Small intestine (tissue), 7 donors: ENCODE measurements at regions not wholly inside any gene's neighbourhood (a gene's known extent, or its start where the extent isn't known, plus 50 kb on each side); places are given as distances from the start of the nearest gene placed in this dataset.
A peak's percentile ranks its signal among the peaks of the same experiment; 100 is the strongest.

ENCODE experiments used
- DNase-seq, 2 donors: peaks; one replicate each; pipeline versions ENCODE4 v3.0.0 to v3.0.0-alpha.2; 2013
- FAIRE-seq: peaks from 2 replicates; lab custom pipeline; 2012; peaks lifted over from hg19 to GRCh38; lab: Jason Lieb, UNC
- H3K27ac ChIP-seq, 3 donors: one replicate each; pipeline ENCODE4 v1.5.1; 2013; ENCODE audit warnings: low read length in 2 of 3, mild to moderate bottlenecking in 2 of 3, control low read depth in 1 of 3, inconsistent platforms in 1 of 3, low read depth in 1 of 3, moderate library complexity in 1 of 3
- H3K27me3 ChIP-seq, 3 donors: one replicate each; pipeline ENCODE4 v1.6.1; 2013; ENCODE audit warnings: low read length in 3 of 3, inconsistent platforms in 1 of 3; ENCODE audit not compliant: control insufficient read depth in 3 of 3, insufficient read depth in 3 of 3
- H3K36me3 ChIP-seq, 3 donors: one replicate each; pipeline ENCODE4 v1.6.1; 2013; ENCODE audit warnings: low read length in 3 of 3, inconsistent platforms in 1 of 3, low read depth in 1 of 3, mild to moderate bottlenecking in 1 of 3, moderate library complexity in 1 of 3; ENCODE audit not compliant: control insufficient read depth in 3 of 3, insufficient read depth in 2 of 3
- H3K4me1 ChIP-seq, 3 donors: one replicate each; pipeline ENCODE4 v1.6.1; 2013; ENCODE audit warnings: low read length in 2 of 3, inconsistent platforms in 1 of 3, low read depth in 1 of 3, mild to moderate bottlenecking in 1 of 3, moderate library complexity in 1 of 3; ENCODE audit not compliant: control insufficient read depth in 3 of 3, insufficient read depth in 2 of 3
- H3K4me3 ChIP-seq, 3 donors: one replicate each; pipeline ENCODE4 v1.5.1; 2013; ENCODE audit warnings: low read length in 3 of 3, control low read depth in 1 of 3, inconsistent platforms in 1 of 3, low read depth in 1 of 3, mild to moderate bottlenecking in 1 of 3, moderate library complexity in 1 of 3
- H3K9me3 ChIP-seq, 2 donors: one replicate each; pipeline ENCODE4 v1.6.1; 2013; ENCODE audit warnings: low read depth in 1 of 2, low read length in 1 of 2; ENCODE audit not compliant: control insufficient read depth in 2 of 2, insufficient read depth in 1 of 2
- WGBS, 3 donors: extraction: QIAGEN DNeasy Blood & Tissue Kit; methylation state at CpG; one replicate each; pipeline ENCODE4 v1.1.7; 2013; 5-methylcytosine and 5-hydroxymethylcytosine counted together
- donor health status: healthy with polysubstance abuse.
- donor health status: control.
- donor health status: control.
- donor health status: Bipolar disorder and iron deficiency.
- donor health status: healthy.

DNA sequence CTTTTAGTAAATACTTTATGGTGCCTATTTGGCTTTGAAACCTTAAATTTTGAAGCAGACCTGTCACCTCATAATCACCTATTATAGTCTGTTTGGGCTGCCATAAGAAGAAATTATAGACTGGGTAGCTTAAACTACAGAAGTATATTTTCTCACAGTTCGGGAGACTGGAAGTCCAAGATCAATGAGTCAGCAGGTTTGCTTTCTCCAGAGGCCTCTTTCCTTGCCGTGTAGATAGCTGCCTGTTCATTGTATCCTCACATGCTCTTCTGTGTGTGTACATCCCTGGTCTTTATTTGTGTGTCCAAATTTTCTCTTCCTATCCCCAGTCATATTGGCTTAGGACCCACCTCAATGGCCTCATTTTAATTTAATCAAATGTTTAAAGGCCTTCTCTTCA, 518.2 kb downstream of the ADGRL2 start:
- no peak for FAIRE-seq
- no peaks in the 10 kb centered on the region for H3K36me3 ChIP-seq
- H3K4me1 ChIP-seq = no peaks in the 10 kb centered on the region
- no peak overlapping the region for H3K4me3 ChIP-seq
- no peaks in the 10 kb centered on the region for H3K9me3 ChIP-seq
- WGBS, 3 donors = 82 to 86% (median 85%) methylated on average over 2 of the region's 2 CpGs
- H3K27ac ChIP-seq = no peak overlapping the region
- DNase-seq = no peak
- no peaks in the 10 kb centered on the region for H3K27me3 ChIP-seq

DNA sequence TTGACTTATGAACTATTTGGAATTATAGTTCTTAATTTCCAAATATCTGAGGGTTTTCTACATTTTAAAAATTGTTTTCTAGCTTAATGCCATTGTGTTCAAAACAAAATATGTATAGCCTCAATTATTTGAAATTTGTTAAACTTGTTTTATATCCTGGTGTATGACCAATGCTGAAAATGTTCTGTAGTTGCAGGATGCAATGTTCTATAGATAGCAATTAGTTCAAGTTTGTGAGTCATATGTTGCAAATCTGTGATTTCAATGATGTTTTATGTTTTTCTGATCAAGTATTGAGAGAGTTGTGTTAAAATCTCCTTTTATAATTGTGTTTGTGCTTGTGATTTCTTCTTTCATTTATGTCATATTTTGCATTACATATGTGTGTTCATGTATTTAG, 517.5 kb downstream of the ADGRL2 start:
- DNase-seq = no peak
- H3K27me3 ChIP-seq = no peaks in the 10 kb centered on the region
- FAIRE-seq = peak; percentile 10

DNA sequence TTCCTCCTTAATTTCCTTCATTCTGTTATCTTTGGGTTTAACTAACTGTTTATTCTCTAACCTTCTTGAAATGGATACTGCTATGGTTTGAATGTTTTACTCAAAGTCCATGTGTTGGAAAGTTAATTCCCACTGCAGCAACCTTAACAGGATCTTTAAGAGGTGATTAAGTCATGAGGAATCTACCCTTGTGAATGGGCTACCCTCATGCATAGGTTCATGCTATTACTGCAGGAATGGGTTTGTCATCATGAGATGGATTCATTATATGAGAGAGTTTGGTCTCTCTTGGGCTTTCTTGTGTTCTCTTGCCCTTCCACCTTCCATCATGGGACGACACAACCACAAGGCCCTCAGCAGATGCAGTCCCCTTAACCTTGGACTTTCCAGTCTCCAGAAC, 516.9 kb downstream of the ADGRL2 start:
- DNase-seq = no peak
- WGBS, 3 donors = 86 to 94% (median 88%) methylated on average over 1 of the region's 1 CpG
- no peaks in the 10 kb centered on the region for H3K9me3 ChIP-seq
- no peaks in the 10 kb centered on the region for H3K4me1 ChIP-seq
- H3K36me3 ChIP-seq = no peaks in the 10 kb centered on the region
- H3K27me3 ChIP-seq = no peaks in the 10 kb centered on the region
- no peak overlapping the region for H3K27ac ChIP-seq
- FAIRE-seq = no peak
- H3K4me3 ChIP-seq = no peak overlapping the region

More for the DNA sequence above, 517.5 kb downstream of the ADGRL2 start:
- Histone ChIP-seq H3K27ac (no peak overlapping the region), H3K9me3 (no peaks in the 10 kb centered on the region), H3K4me3 (no peak overlapping the region), H3K36me3 (no peaks in the 10 kb centered on the region), H3K4me1 (no peaks in the 10 kb centered on the region)

DNA sequence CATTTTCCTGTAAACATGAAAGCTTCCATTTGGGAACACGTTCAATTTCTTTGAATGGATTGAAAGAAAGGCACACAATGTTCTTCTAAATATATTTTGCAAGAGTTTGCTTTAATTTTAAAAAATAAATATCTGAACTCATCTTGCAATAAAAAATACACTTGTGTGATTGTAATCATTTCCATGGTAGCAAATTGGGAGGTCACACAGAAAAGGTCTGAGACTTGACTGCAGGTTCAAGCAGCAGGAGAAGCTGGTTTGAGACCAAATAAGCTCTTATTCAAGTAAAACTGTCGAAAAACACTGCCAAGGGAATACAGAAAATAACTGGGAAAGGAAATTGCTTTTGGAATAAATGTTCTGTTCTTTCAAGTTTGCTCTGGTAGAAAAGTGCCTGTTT, 498.9 kb downstream of the ADGRL2 start:
- Histone ChIP-seq H3K27me3 (no peaks in the 10 kb centered on the region), H3K4me3 (no peak overlapping the region), H3K4me1 (no peaks in the 10 kb centered on the region), H3K27ac (no peak overlapping the region), H3K9me3 (no peaks in the 10 kb centered on the region), H3K36me3 (no peaks in the 10 kb centered on the region)
- 56 to 58% (median 56%) methylated on average over 2 of the region's 2 CpGs for WGBS, 3 donors
- DNase-seq (no peak), FAIRE-seq (no peak)

DNA sequence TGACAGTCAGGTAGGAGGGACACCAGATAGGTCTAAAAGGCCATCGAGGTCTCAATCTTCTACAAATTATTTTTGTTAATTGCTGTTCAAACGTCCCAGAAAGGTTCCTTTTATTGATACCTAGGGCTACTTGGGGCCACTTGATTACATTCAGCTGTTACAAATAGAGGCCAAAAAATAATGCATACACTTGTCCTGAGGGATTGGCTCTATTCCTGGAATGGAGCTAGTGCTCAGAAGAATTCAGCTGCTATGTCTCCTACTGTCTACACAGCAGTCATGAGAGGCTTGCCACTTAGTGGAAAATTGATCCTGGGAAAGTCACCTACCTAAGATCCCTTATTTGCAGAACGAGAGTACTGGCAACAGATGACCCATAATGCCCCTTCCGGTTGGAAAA, 498.3 kb downstream of the ADGRL2 start:
- Histone ChIP-seq H3K4me3 (no peak overlapping the region), H3K4me1 (no peaks in the 10 kb centered on the region), H3K27me3 (no peaks in the 10 kb centered on the region), H3K9me3 (no peaks in the 10 kb centered on the region), H3K36me3 (no peaks in the 10 kb centered on the region), H3K27ac (no peak overlapping the region)
- WGBS, 3 donors = 58 to 75% (median 67%) methylated on average over 4 of the region's 4 CpGs
- FAIRE-seq (no peak), DNase-seq (no peak)

DNA sequence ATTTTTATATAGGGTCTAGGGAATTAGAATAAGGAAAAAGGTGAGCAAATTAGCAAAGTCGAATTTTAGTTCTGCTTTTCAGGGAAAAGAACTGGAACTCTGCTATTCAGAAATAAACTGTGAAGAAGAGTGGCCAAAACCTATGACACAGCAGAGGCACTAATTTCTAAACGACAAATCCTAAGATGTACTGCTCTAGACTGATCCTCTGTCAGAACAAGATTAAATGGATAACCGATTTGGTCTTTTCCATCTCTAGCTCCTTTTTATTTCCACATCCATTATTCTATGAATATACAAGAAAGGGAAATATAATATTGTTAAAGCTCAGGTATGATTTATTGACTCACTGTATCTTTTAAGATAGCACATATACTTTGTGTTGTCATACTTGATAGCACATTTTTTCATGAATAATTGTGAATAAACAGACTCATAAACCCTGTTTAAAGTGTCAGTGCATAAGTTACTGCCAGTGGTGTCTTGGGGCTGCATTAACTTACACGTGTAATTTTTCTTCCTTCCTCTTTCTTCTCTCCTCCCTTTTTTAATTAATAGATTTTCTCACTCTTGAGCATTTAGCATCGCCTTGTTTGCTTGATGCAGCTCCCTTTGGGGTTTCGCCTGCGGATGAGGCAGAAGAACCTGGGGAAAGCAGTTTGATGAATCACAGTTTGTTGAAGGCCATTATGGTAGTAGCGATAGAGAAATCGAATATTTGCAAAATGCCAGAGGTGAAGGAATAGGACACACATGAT, 496.6 kb downstream of the ADGRL2 start:
- H3K4me3 ChIP-seq = no peak overlapping the region
- no peak overlapping the region for H3K27ac ChIP-seq
- no peak for FAIRE-seq
- WGBS, 3 donors = 77 to 78% (median 78%) methylated on average over 9 of the region's 9 CpGs
- H3K27me3 ChIP-seq = no peaks in the 10 kb centered on the region
- H3K4me1 ChIP-seq = no peaks in the 10 kb centered on the region
- no peaks in the 10 kb centered on the region for H3K36me3 ChIP-seq
- no peaks in the 10 kb centered on the region for H3K9me3 ChIP-seq
- DNase-seq = no peak

DNA sequence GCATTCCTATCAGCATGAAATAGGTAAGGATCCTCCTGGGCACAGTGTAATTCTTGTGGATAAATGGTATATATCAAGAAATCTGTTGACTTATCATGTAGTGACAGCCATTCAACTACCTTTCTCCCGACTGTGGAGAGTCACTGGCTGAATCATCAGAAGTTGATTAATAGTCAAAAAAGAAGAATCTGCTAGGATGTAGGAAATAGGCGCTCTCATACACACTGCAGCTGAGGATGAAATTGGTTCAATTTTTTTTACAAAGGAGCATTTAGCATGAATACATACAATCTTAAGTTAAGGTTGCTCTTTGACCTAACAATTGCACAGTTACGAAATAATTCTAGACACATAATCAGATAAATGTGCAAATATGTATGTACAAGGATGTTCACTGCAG, 486.8 kb downstream of the ADGRL2 start:
- no peaks in the 10 kb centered on the region for H3K4me1 ChIP-seq
- no peaks in the 10 kb centered on the region for H3K36me3 ChIP-seq
- DNase-seq (no peak), FAIRE-seq (no peak)
- no peaks in the 10 kb centered on the region for H3K9me3 ChIP-seq
- no peak overlapping the region for H3K27ac ChIP-seq
- WGBS, 3 donors = 53 to 77% (median 70%) methylated on average over 3 of the region's 3 CpGs
- H3K27me3 ChIP-seq = no peaks in the 10 kb centered on the region
- H3K4me3 ChIP-seq = no peak overlapping the region

DNA sequence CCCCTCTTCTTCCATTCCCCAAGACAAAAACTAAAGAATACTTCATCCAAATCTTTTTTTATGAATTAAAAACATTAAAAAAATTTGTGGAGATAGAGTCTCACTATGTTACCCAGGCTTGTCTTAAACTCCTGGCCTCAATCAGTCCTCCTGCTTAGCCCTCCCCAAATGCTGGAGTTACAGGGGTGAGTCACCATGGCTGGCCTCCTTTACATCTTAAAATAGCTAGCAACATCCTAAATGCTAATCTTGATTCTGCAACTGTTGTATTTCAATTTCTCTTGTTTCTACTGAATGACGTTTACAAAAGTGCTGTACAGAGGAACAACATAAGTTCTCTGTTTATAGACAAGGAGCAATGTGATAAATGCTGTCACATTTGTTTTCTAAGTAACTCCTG, 483.5 kb downstream of the ADGRL2 start:
- no peak overlapping the region for H3K4me3 ChIP-seq
- H3K27ac ChIP-seq = no peak overlapping the region
- 64 to 70% (median 69%) methylated on average over 1 of the region's 1 CpG for WGBS, 3 donors
- FAIRE-seq (no peak), DNase-seq (no peak)
- no peaks in the 10 kb centered on the region for H3K4me1 ChIP-seq
- no peaks in the 10 kb centered on the region for H3K9me3 ChIP-seq
- no peaks in the 10 kb centered on the region for H3K27me3 ChIP-seq
- no peaks in the 10 kb centered on the region for H3K36me3 ChIP-seq

DNA sequence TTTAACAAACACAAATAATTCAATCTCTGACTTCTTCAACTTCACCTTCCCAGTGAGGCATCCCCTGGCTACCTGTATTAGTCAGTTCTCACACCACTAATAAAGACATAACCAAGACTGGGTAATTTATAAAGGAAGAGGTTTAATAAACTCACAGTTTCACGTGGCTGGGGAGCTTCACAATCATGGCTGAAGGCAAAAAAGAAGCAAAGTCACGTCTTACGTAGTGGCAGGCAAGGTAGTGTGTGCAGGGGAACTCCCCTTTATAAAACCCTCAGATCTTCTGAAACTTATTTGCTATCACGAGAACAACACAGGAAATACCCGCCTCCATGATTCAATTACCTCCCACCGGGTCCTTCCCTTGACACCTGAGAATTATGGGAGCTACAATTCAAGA, 478.5 kb downstream of the ADGRL2 start:
- DNase-seq (no peak), FAIRE-seq (no peak)
- no peak overlapping the region for H3K4me3 ChIP-seq
- no peaks in the 10 kb centered on the region for H3K36me3 ChIP-seq
- no peak overlapping the region for H3K27ac ChIP-seq
- H3K9me3 ChIP-seq = no peaks in the 10 kb centered on the region
- WGBS, 3 donors = 56 to 73% (median 67%) methylated on average over 6 of the region's 6 CpGs
- H3K27me3 ChIP-seq = no peaks in the 10 kb centered on the region
- no peaks in the 10 kb centered on the region for H3K4me1 ChIP-seq
